ENCODE measurements at regions not wholly inside any gene's neighbourhood (a gene's known extent, or its start where the extent isn't known, plus 50 kb on each side); places are given as distances from the start of the nearest gene placed in this dataset.

DNA sequence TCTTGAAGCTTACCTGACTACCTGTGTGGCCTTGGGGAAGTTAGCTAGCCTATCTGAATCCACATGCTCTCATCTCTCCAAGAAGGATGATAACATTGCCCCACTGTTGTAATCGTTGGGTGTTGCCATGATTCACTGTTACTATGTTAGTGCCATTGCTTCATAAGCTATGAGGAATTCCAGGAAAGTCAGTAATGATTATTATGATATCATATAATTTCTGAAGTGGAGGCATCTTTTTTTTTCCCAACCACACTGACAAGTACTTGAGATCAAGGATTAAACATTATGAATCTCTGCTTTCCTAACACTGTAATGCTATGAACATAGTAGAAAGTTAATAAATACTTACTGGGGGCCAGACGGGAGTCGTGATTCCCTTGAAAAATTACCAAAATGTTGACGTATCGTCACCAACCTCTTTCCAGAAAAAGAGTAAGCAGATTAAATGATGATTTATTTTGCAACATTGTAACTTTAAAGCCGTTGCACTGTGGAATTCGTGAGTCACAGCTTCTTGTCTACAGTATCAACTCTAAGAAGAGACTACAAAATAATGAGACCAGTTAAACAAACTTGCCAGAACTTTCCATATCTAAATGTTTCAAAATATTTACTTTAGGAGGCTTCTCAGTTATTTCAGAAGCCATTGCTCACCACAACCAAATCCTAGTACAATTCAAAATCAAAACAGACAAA lies 459.9 kb downstream of the PIK3C3 start:
- no peak for DNase-seq (ENCODE audit: low read depth in 6 of 9, low spot score in 9 of 9)
- WGBS, result 87% methylated on average over 7 of the region's 7 CpGs
- Histone ChIP-seq H3K27me3 (ENCODE audit: control insufficient read depth in 2 of 2, insufficient read depth in 1 of 2, low read length in 1 of 2) (no peaks in the 10 kb centered on the region), H3K9me3 (ENCODE audit: control insufficient read depth in 2 of 2, insufficient read depth in 1 of 2, low read length in 1 of 2) (no peaks in the 10 kb centered on the region), H3K36me3 (ENCODE audit: control insufficient read depth in 2 of 2, insufficient read depth in 2 of 2, low read length in 1 of 2) (no peaks in the 10 kb centered on the region), H3K27ac (ENCODE audit: low read depth in 1 of 2, low read length in 1 of 2) (no peak overlapping the region), H3K4me1 (ENCODE audit: control insufficient read depth in 2 of 2, insufficient read depth in 2 of 2, low read length in 2 of 2) (no peaks in the 10 kb centered on the region), H3K4me3 (ENCODE audit: low read length in 2 of 2) (no peak overlapping the region)

DNA sequence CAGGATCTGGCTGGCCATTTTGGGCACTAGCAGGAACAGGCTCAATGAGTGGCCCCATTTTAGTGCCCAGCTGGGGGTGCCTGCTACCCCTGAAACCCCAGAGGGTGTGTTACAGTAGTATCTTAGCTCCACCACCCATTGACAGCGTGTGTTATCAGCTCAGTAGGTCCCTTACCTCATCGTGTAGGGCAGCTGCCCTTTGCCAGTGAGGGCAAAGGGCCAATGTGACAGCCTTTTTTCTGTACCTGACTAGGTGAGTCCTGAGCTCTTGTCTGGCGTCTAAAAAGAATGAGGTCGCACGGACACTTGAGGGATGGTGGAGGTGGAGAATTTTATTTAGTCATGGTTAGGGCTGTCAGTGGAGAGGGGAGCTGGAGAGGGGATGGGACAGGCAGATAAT lies 462.2 kb downstream of the PIK3C3 start:
- H3K9me3 ChIP-seq (ENCODE audit: control insufficient read depth in 2 of 2, insufficient read depth in 1 of 2, low read length in 1 of 2), result no peaks in the 10 kb centered on the region
- 92% methylated on average over 5 of the region's 5 CpGs for WGBS
- H3K36me3 ChIP-seq (ENCODE audit: control insufficient read depth in 2 of 2, insufficient read depth in 2 of 2, low read length in 1 of 2), result no peaks in the 10 kb centered on the region
- DNase-seq (ENCODE audit: low read depth in 6 of 9, low spot score in 9 of 9), result no peak
- no peaks in the 10 kb centered on the region for H3K4me1 ChIP-seq (ENCODE audit: control insufficient read depth in 2 of 2, insufficient read depth in 2 of 2, low read length in 2 of 2)
- H3K27ac ChIP-seq (ENCODE audit: low read depth in 1 of 2, low read length in 1 of 2), result no peak overlapping the region
- no peaks in the 10 kb centered on the region for H3K27me3 ChIP-seq (ENCODE audit: control insufficient read depth in 2 of 2, insufficient read depth in 1 of 2, low read length in 1 of 2)
- no peak overlapping the region for H3K4me3 ChIP-seq (ENCODE audit: low read length in 2 of 2)

DNA sequence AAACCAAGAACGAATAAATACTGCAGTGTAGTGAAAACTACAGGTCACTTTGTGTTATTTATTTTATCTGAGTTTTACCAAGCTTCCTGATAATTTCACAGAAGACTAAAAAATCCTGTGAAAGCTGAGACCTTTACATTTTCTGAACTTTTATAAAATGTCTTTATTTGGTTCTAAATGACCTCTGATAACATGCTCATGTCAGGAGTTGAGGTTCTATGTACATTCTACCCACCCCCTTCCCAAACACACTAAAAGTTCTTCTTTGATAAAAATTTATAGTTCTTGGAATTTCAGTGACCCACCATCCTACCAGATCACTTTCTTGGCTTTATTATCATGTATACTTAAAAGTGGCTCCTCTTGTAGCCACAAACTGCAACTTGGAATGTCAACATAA lies 463.1 kb downstream of the PIK3C3 start:
- Histone ChIP-seq H3K4me1 (ENCODE audit: control insufficient read depth in 2 of 2, insufficient read depth in 2 of 2, low read length in 2 of 2) (no peaks in the 10 kb centered on the region), H3K27ac (ENCODE audit: low read depth in 1 of 2, low read length in 1 of 2) (no peak overlapping the region), H3K36me3 (ENCODE audit: control insufficient read depth in 2 of 2, insufficient read depth in 2 of 2, low read length in 1 of 2) (no peaks in the 10 kb centered on the region), H3K27me3 (ENCODE audit: control insufficient read depth in 2 of 2, insufficient read depth in 1 of 2, low read length in 1 of 2) (no peaks in the 10 kb centered on the region), H3K9me3 (ENCODE audit: control insufficient read depth in 2 of 2, insufficient read depth in 1 of 2, low read length in 1 of 2) (no peaks in the 10 kb centered on the region), H3K4me3 (ENCODE audit: low read length in 2 of 2) (no peak overlapping the region)
- 74% methylated on average over 1 of the region's 1 CpG for WGBS
- no peak for DNase-seq (ENCODE audit: low read depth in 6 of 9, low spot score in 9 of 9)

DNA sequence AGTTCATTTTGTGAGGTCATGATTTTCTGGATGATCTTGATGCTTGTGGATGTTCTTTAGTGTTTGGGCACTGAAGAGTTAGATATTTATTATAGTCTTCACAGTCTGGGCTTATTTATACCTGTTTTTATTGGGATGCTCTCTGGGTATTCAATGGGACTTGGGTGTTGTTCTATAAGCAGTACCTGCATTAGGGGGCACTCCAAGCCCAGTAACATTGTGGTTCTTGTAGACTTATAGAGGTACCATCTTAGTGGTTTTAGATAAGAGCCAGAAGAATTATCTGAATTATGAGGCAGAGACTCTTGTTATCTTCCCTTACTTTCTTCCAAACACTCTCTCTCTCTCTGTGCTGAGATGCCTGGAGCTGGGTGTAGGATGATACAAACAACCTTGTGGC lies 470.0 kb downstream of the PIK3C3 start:
- no peak overlapping the region for H3K4me3 ChIP-seq (ENCODE audit: low read length in 2 of 2)
- no peaks in the 10 kb centered on the region for H3K36me3 ChIP-seq (ENCODE audit: control insufficient read depth in 2 of 2, insufficient read depth in 2 of 2, low read length in 1 of 2)
- no peak for DNase-seq (ENCODE audit: low read depth in 6 of 9, low spot score in 9 of 9)
- H3K27me3 ChIP-seq (ENCODE audit: control insufficient read depth in 2 of 2, insufficient read depth in 1 of 2, low read length in 1 of 2), result no peaks in the 10 kb centered on the region
- H3K27ac ChIP-seq (ENCODE audit: low read depth in 1 of 2, low read length in 1 of 2), result no peak overlapping the region
- H3K9me3 ChIP-seq (ENCODE audit: control insufficient read depth in 2 of 2, insufficient read depth in 1 of 2, low read length in 1 of 2), result no peaks in the 10 kb centered on the region
- no peaks in the 10 kb centered on the region for H3K4me1 ChIP-seq (ENCODE audit: control insufficient read depth in 2 of 2, insufficient read depth in 2 of 2, low read length in 2 of 2)

DNA sequence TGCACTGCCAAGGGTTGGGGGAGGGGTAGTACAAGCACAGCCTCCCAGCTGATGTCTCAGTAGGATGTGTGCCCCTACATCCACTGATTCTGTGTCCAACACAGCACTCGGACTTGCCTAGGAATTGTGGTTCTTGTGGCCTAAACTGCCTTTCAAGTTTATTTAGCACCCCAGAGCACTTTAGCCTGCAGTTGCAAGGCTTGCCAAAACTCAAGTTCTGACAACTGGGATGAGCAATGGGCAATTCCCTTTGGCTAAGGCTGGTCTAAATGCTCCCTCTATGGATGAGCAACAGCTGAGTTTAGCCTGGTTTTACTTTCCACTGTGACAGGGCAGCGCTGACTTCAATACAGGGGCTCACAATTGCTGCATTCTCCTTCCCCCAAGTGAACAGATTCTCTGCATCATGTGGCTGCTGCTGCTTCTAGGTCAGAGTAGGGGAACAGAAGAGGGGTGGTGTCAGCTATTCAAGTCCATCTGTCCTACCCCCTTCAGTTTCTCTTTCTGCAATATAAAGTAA lies 471.5 kb downstream of the PIK3C3 start:
- Histone ChIP-seq H3K27ac (ENCODE audit: low read depth in 1 of 2, low read length in 1 of 2) (no peak overlapping the region), H3K36me3 (ENCODE audit: control insufficient read depth in 2 of 2, insufficient read depth in 2 of 2, low read length in 1 of 2) (no peaks in the 10 kb centered on the region), H3K9me3 (ENCODE audit: control insufficient read depth in 2 of 2, insufficient read depth in 1 of 2, low read length in 1 of 2) (no peaks in the 10 kb centered on the region), H3K4me3 (ENCODE audit: low read length in 2 of 2) (no peak overlapping the region), H3K4me1 (ENCODE audit: control insufficient read depth in 2 of 2, insufficient read depth in 2 of 2, low read length in 2 of 2) (no peaks in the 10 kb centered on the region), H3K27me3 (ENCODE audit: control insufficient read depth in 2 of 2, insufficient read depth in 1 of 2, low read length in 1 of 2) (no peaks in the 10 kb centered on the region)
- no peak for DNase-seq (ENCODE audit: low read depth in 6 of 9, low spot score in 9 of 9)
- 83% methylated on average over 2 of the region's 2 CpGs for WGBS

DNA sequence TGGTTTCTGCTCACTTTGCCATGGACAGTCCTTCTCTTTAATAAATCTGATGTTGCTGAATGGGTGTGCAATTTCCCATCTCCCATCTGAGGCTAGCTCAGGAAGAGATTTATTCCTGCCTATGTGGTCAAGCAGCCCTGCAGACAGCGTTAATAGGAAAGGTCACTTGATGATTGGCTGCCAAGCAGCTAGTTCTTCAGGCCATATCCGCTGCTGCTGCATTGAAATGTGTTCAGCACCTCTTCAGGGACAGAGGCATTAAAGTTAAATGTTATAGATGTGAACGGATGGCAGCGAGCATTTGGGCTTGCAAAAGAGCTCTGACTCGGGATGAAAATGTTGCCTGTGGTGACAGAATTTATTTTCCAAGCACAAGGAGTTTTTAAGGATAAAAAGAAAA lies 474.2 kb downstream of the PIK3C3 start:
- no peak for DNase-seq (ENCODE audit: low read depth in 6 of 9, low spot score in 9 of 9)
- Histone ChIP-seq H3K27ac (ENCODE audit: low read depth in 1 of 2, low read length in 1 of 2) (no peak overlapping the region), H3K4me1 (ENCODE audit: control insufficient read depth in 2 of 2, insufficient read depth in 2 of 2, low read length in 2 of 2) (no peaks in the 10 kb centered on the region), H3K9me3 (ENCODE audit: control insufficient read depth in 2 of 2, insufficient read depth in 1 of 2, low read length in 1 of 2) (no peaks in the 10 kb centered on the region), H3K36me3 (ENCODE audit: control insufficient read depth in 2 of 2, insufficient read depth in 2 of 2, low read length in 1 of 2) (no peaks in the 10 kb centered on the region), H3K27me3 (ENCODE audit: control insufficient read depth in 2 of 2, insufficient read depth in 1 of 2, low read length in 1 of 2) (no peaks in the 10 kb centered on the region), H3K4me3 (ENCODE audit: low read length in 2 of 2) (no peak overlapping the region)
- WGBS, result 72% methylated on average over 5 of the region's 5 CpGs

DNA sequence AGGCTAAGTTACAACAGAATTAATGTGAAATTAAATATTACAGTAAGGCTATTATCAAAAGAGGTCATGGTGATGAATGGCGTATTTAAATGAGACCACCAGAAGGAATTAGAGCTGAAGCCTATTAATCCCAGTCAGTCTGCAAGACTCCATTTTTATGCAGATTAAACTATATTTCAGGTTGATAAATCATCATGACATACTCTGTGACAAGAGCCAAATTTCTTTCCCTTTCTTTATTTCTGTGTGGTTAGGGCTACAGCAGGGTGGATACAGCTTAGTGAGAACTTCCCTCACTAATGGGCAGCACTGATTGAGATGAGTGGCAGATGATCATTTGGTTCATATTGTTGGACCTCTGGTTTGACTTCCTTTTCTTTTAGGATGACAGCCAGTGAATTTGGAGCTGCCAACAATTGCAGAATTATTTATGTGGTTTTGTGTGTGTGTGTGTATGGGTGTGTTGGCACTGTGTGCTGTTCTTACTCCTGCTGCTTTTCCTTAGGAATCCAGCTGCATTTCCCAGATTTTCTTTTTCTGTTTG lies 481.3 kb downstream of the PIK3C3 start:
- 92% methylated on average over 1 of the region's 1 CpG for WGBS
- Histone ChIP-seq H3K27me3 (ENCODE audit: control insufficient read depth in 2 of 2, insufficient read depth in 1 of 2, low read length in 1 of 2) (no peaks in the 10 kb centered on the region), H3K4me1 (ENCODE audit: control insufficient read depth in 2 of 2, insufficient read depth in 2 of 2, low read length in 2 of 2) (no peaks in the 10 kb centered on the region), H3K36me3 (ENCODE audit: control insufficient read depth in 2 of 2, insufficient read depth in 2 of 2, low read length in 1 of 2) (no peaks in the 10 kb centered on the region), H3K27ac (ENCODE audit: low read depth in 1 of 2, low read length in 1 of 2) (no peak overlapping the region), H3K4me3 (ENCODE audit: low read length in 2 of 2) (no peak overlapping the region), H3K9me3 (ENCODE audit: control insufficient read depth in 2 of 2, insufficient read depth in 1 of 2, low read length in 1 of 2) (no peaks in the 10 kb centered on the region)
- no peak for DNase-seq (ENCODE audit: low read depth in 6 of 9, low spot score in 9 of 9)

DNA sequence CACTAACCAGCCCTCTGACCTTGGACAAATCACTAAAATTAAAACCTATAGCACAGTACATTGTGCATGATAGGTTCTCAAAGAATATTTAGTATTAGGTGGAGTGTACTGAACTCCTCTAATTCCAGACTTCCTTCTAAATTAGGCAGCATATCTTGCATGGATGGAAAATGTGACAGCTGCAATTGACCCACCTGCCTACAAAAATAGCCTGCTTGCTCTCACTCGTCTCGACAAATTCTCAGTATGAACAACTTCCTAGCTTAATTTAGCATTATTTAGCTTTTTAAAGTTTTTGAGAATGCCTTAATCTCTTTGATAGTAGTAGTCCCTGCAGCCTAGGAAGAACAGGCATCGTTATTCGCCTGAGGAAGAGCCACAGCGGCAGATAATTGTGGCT lies 482.0 kb downstream of the PIK3C3 start:
- H3K4me3 ChIP-seq (ENCODE audit: low read length in 2 of 2), result no peak overlapping the region
- 94% methylated on average over 5 of the region's 5 CpGs for WGBS
- H3K27ac ChIP-seq (ENCODE audit: low read depth in 1 of 2, low read length in 1 of 2), result no peak overlapping the region
- H3K4me1 ChIP-seq (ENCODE audit: control insufficient read depth in 2 of 2, insufficient read depth in 2 of 2, low read length in 2 of 2), result no peaks in the 10 kb centered on the region
- no peaks in the 10 kb centered on the region for H3K27me3 ChIP-seq (ENCODE audit: control insufficient read depth in 2 of 2, insufficient read depth in 1 of 2, low read length in 1 of 2)
- no peak for DNase-seq (ENCODE audit: low read depth in 6 of 9, low spot score in 9 of 9)
- no peaks in the 10 kb centered on the region for H3K36me3 ChIP-seq (ENCODE audit: control insufficient read depth in 2 of 2, insufficient read depth in 2 of 2, low read length in 1 of 2)
- no peaks in the 10 kb centered on the region for H3K9me3 ChIP-seq (ENCODE audit: control insufficient read depth in 2 of 2, insufficient read depth in 1 of 2, low read length in 1 of 2)

DNA sequence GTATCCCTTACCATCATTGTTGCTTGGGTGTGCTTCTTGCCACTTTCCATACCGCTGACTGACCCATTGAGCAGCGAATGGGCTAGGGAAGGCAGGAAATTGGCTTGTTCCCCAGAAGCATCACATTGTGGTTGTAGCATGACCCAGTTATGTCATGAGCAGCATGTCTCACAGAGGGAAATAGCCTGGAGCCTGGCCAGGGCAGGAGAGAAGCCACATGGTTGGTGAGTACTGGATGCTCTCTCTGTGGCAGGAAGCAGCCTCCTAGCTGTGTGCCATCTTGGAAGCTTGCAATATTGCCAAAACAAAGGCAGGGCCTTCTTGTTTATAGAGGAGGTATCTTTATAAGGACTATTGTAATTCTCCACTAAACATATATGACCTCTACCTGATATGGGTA lies 482.6 kb downstream of the PIK3C3 start:
- peak in 1 of 9 donors; percentile 1 for DNase-seq (ENCODE audit: low read depth in 6 of 9, low spot score in 9 of 9)
- WGBS, result 88% methylated on average over 2 of the region's 2 CpGs
- H3K36me3 ChIP-seq (ENCODE audit: control insufficient read depth in 2 of 2, insufficient read depth in 2 of 2, low read length in 1 of 2), result no peaks in the 10 kb centered on the region
- no peaks in the 10 kb centered on the region for H3K4me1 ChIP-seq (ENCODE audit: control insufficient read depth in 2 of 2, insufficient read depth in 2 of 2, low read length in 2 of 2)
- no peaks in the 10 kb centered on the region for H3K9me3 ChIP-seq (ENCODE audit: control insufficient read depth in 2 of 2, insufficient read depth in 1 of 2, low read length in 1 of 2)
- H3K27ac ChIP-seq (ENCODE audit: low read depth in 1 of 2, low read length in 1 of 2), result no peak overlapping the region
- no peaks in the 10 kb centered on the region for H3K27me3 ChIP-seq (ENCODE audit: control insufficient read depth in 2 of 2, insufficient read depth in 1 of 2, low read length in 1 of 2)
- H3K4me3 ChIP-seq (ENCODE audit: low read length in 2 of 2), result no peak overlapping the region
